HepG2 (cell line): ENCODE measurements at regions not wholly inside any gene's neighbourhood (a gene's known extent, or its start where the extent isn't known, plus 50 kb on each side); places are given as distances from the start of the nearest gene placed in this dataset.

ENCODE experiments used
- CSRNP2 ChIP-seq: sonication (generic); formaldehyde crosslinking; conservative IDR thresholded peaks from 2 replicates; pipeline ENCODE4 v1.8.0; 2022; ENCODE audit warnings: low read depth, missing genetic modification reagents
- MAX ChIP-seq: IDR thresholded peaks from 2 replicates; pipeline ENCODE4 v1.6.1; 2012; ENCODE audit warnings: inconsistent platforms
- POLR2A ChIP-seq, 2 experiments: IDR thresholded peaks; 2 replicates each; pipeline ENCODE4 v1.6.1; 2011; ENCODE audit warnings: low read depth in 2 of 2, low read length in 2 of 2, mild to moderate bottlenecking in 1 of 2, moderate library complexity in 1 of 2; ENCODE audit not compliant: insufficient read depth in 1 of 2

- TF ChIP-seq CSRNP2 (CRISPR knock-in tag), result no peak
- TF ChIP-seq MAX, result no peak
- TF ChIP-seq POLR2A (IDR thresholded peaks at IDR 0.05; ENCODE audit: insufficient read depth in 1 of 2, low read depth in 2 of 2, low read length in 2 of 2), result no peak
These were observed 606.0 kb downstream of the BCOR start for GRCh38 chrX:39491548-39492297.
